Heart left ventricle (tissue), 16 donors: ENCODE measurements at regions not wholly inside any gene's neighbourhood (a gene's known extent, or its start where the extent isn't known, plus 50 kb on each side); places are given as distances from the start of the nearest gene placed in this dataset.
"Not testable (repeated sequence)": the region's sequence is repeated elsewhere in the genome, so short reads cannot be mapped to it uniquely, and the experiment has no call there.

Experiments used
- ATAC-seq, 4 donors: fragments of 200-7000 bp; cut with Tn5 transposase; one replicate each; pipeline ENCODE4 v1.9.1; 2020 to 2022; ENCODE audit warnings: moderate library complexity in 4 of 4, mild to moderate bottlenecking in 3 of 4, moderate number of reproducible peaks in 1 of 4
- DNase-seq, 5 donors: peaks; one replicate each; pipeline ENCODE4 v3.0.0-alpha.2; 2020
- H3K27ac ChIP-seq, 12 donors: fragments of 200-600 bp; sonication (generic) in 4 of 12; one replicate each; pipeline versions ENCODE4 v1.5.0 to v1.8.0; 2016 to 2022; ENCODE audit warnings: mild to moderate bottlenecking in 2 of 12
- H3K27me3 ChIP-seq, 9 donors: fragments of 200-600 bp; sonication (generic) in 2 of 9; one replicate each; pipeline versions ENCODE4 v1.5.1 to v1.8.0; 2016 to 2022; ENCODE audit warnings: mild to moderate bottlenecking in 3 of 9
- H3K36me3 ChIP-seq, 9 donors: fragments of 200-600 bp; sonication (generic) in 2 of 9; one replicate each; pipeline versions ENCODE4 v1.5.0 to v1.8.0; 2018 to 2022; ENCODE audit warnings: mild to moderate bottlenecking in 2 of 9
- H3K4me1 ChIP-seq, 12 donors: fragments of 200-600 bp; sonication (generic) in 4 of 12; one replicate each; pipeline versions ENCODE4 v1.5.0 to v1.8.0; 2016 to 2022; ENCODE audit warnings: mild to moderate bottlenecking in 3 of 12
- H3K4me3 ChIP-seq, 12 donors: fragments of 200-600 bp; sonication (generic) in 4 of 12; one replicate each; pipeline versions ENCODE4 v1.5.0 to v1.8.0; 2017 to 2022; ENCODE audit warnings: mild to moderate bottlenecking in 9 of 12, moderate library complexity in 4 of 12
- H3K9me3 ChIP-seq, 12 donors: fragments of 200-600 bp; sonication (generic) in 4 of 12; one replicate each; pipeline versions ENCODE4 v1.5.0 to v1.8.0; 2016 to 2022; ENCODE audit warnings: mild to moderate bottlenecking in 1 of 12
- CTCF ChIP-seq, 12 donors: fragments of 200-600 bp; sonication (generic) in 4 of 12; IDR thresholded peaks; one replicate each; pipeline versions ENCODE4 v1.5.0 to v1.8.0; 2018 to 2022; ENCODE audit warnings: antibody characterized with exemption in 12 of 12, mild to moderate bottlenecking in 5 of 12
- POLR2A ChIP-seq, 2 donors: fragments of 450-650 bp; IDR thresholded peaks; one replicate each; pipeline ENCODE4 v1.6.1; 2017; ENCODE audit warnings: antibody characterized with exemption in 2 of 2, mild to moderate bottlenecking in 2 of 2, moderate library complexity in 2 of 2
- WGBS, 4 donors: extraction: QIAGEN DNeasy Blood & Tissue Kit in 2 of 4; methylation state at CpG; one replicate each; pipeline versions ENCODE4 v1.1.5 to v1.1.7; 2013 to 2018; 5-methylcytosine and 5-hydroxymethylcytosine counted together
- intact Hi-C, 10 donors: fragments of 100-400 bp; cut with DNase I; formaldehyde crosslinking; loops; one replicate each; pipeline versions ENCODE4 v1.11.1 to v1.14.2; 2022
- donor health status: ischemic (EF 13 %, LVEDD 7.1; RV severe dilation, severe dysfunction).
- donor health status: healthy with polysubstance abuse.
- donor health status: DM: no; HTN: yes; CAD: no.
- donor health status: DM: no; HTN: no; CAD: no.
- donor health status: ischemic (EF 25% LVEDD 6.9; RV normal size, moderate dysfunction).
- donor health status: ischemic (EF 25% LVEDD 5.7; RV mildly dilated, moderate dysfunction).
- donor health status: healthy.
- donor health status: DM: yes; HTN: yes; CAD: no.
- donor health status: ischemic (EF 35%, LVEDD 5.7; RV mildly dilated, moderate dysfunction).
- donor health status: nonischemic (EF 11% LVEDD 7.7; RV severe dilation, severe dysfunction).
- donor health status: DM: yes; HTN: yes; CAD: no.
- donor health status: PGD.
- donor health status: ischemic (EF 29% LVEDD 5.4; RV normal size, mild dysfunction).
- donor health status: nonischemic (EF 23%, LVEDD 6.1; RV moderate dilation, normal function).

GRCh38 chr2:16392647-16393499 lies 272.8 kb downstream of the CYRIA start:
- Histone ChIP-seq H3K36me3 (no peaks in the 10 kb centered on the region), H3K9me3 (no peaks in the 10 kb centered on the region), H3K27ac (no peak overlapping the region), H3K27me3 (no peaks in the 10 kb centered on the region), H3K4me3 (no peak overlapping the region), H3K4me1 (no peaks in the 10 kb centered on the region)
- intact Hi-C loops: no loop called here
- DNase-seq (no peak), ATAC-seq (no peak)
- 60 to 75% (median 68%) methylated on average over 12 to 14 of the region's 14 CpGs for WGBS, 4 donors
- no peak for TF ChIP-seq POLR2A (IDR thresholded peaks at IDR 0.05)
- TF ChIP-seq CTCF (IDR thresholded peaks at IDR 0.05): no peak

GRCh38 chr2:16391986-16392385 lies 273.6 kb downstream of the CYRIA start:
- Histone ChIP-seq H3K27me3 (no peaks in the 10 kb centered on the region), H3K4me1 (no peaks in the 10 kb centered on the region), H3K9me3 (no peaks in the 10 kb centered on the region), H3K27ac (no peak overlapping the region), H3K4me3 (no peak overlapping the region), H3K36me3 (no peaks in the 10 kb centered on the region)
- 76 to 85% (median 82%) methylated on average over 5 of the region's 5 CpGs for WGBS, 4 donors
- intact Hi-C loops: no loop called here
- TF ChIP-seq CTCF (IDR thresholded peaks at IDR 0.05): no peak
- no peak for TF ChIP-seq POLR2A (IDR thresholded peaks at IDR 0.05)
- DNase-seq (no peak), ATAC-seq (no peak)

- TF ChIP-seq CTCF (IDR thresholded peaks at IDR 0.05) (no peak), POLR2A (IDR thresholded peaks at IDR 0.05) (no peak)
- whole genome bisulfite sequencing, 4 donors: 78 to 87% (median 82%) methylated on average over 6 of the region's 6 CpGs
- no peaks in the 10 kb centered on the region for H3K36me3 ChIP-seq
Observed at GRCh38 chr2:16390561-16390960, 275.1 kb downstream of the CYRIA start.

GRCh38 chr2:16389611-16390010 lies 276.0 kb downstream of the CYRIA start:
- DNase-seq (no peak), ATAC-seq (no peak)
- no peaks in the 10 kb centered on the region for H3K27me3 ChIP-seq
- 90 to 97% (median 93%) methylated on average over 3 of the region's 3 CpGs for WGBS, 4 donors
- H3K9me3 ChIP-seq: no peaks in the 10 kb centered on the region
- H3K4me3 ChIP-seq: no peak overlapping the region
- TF ChIP-seq POLR2A (IDR thresholded peaks at IDR 0.05): no peak
- TF ChIP-seq CTCF (IDR thresholded peaks at IDR 0.05): no peak
- no peaks in the 10 kb centered on the region for H3K36me3 ChIP-seq
- no peak overlapping the region for H3K27ac ChIP-seq
- intact Hi-C loops: no loop called here
- H3K4me1 ChIP-seq: peaks cover 0 to 7% (median 0%) of the 10 kb centered on the region in 12 donors

More at GRCh38 chr2:16390561-16390960, 275.1 kb downstream of the CYRIA start:
- Histone ChIP-seq H3K27me3 (no peaks in the 10 kb centered on the region), H3K4me3 (no peak overlapping the region), H3K27ac (no peak overlapping the region), H3K9me3 (no peaks in the 10 kb centered on the region), H3K4me1 (peaks cover 0 to 7% (median 0%) of the 10 kb centered on the region in 12 donors)
- no peak for DNase-seq
- no peak for ATAC-seq
- intact Hi-C loops: no loop called here

- H3K27me3 ChIP-seq, H3K4me3 ChIP-seq, DNase-seq, H3K27ac ChIP-seq, H3K9me3 ChIP-seq, H3K4me1 ChIP-seq, H3K36me3 ChIP-seq, intact Hi-C loops, ATAC-seq: not testable (repeated sequence)
- WGBS, 4 donors: 92 to 96% (median 93%) methylated on average over 16 of the region's 16 CpGs
Observed at GRCh38 chr2:16388199-16388830, 277.3 kb downstream of the CYRIA start.
